ENCODE measurements at regions not wholly inside any gene's neighbourhood (a gene's known extent, or its start where the extent isn't known, plus 50 kb on each side); places are given as distances from the start of the nearest gene placed in this dataset.

DNA sequence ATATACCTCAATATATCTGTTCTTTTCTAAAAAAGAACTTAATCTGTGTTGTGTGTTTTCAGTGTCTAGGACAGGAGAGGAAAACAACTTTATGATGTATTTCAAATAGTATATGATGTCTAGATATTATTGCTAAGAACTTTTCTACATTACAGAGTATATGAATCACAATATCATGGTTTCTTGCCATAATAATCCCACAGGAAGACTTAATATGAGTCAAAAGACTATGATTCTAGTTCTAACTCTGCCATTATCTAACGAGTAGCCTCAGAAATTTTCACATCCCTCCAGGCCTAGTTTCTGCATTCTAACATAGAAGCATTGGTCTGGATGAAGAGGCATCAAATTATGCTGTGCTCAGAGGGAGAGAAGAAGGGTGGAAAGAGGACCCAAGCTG, 107.7 kb upstream of the SPRED1 start:
- H3K9me3 ChIP-seq, result no peaks in the 10 kb centered on the region
- TF ChIP-seq POLR2A (IDR thresholded peaks at IDR 0.05), result no peak
- TF ChIP-seq, protein P1, sequence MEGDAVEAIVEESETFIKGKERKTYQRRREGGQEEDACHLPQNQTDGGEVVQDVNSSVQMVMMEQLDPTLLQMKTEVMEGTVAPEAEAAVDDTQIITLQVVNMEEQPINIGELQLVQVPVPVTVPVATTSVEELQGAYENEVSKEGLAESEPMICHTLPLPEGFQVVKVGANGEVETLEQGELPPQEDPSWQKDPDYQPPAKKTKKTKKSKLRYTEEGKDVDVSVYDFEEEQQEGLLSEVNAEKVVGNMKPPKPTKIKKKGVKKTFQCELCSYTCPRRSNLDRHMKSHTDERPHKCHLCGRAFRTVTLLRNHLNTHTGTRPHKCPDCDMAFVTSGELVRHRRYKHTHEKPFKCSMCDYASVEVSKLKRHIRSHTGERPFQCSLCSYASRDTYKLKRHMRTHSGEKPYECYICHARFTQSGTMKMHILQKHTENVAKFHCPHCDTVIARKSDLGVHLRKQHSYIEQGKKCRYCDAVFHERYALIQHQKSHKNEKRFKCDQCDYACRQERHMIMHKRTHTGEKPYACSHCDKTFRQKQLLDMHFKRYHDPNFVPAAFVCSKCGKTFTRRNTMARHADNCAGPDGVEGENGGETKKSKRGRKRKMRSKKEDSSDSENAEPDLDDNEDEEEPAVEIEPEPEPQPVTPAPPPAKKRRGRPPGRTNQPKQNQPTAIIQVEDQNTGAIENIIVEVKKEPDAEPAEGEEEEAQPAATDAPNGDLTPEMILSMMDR (IDR thresholded peaks at IDR 0.05), result no peak
- no peak for TF ChIP-seq POLR2AphosphoS5 (IDR thresholded peaks at IDR 0.05)
- TF ChIP-seq EP300 (IDR thresholded peaks at IDR 0.05), result no peak
- no peaks in the 10 kb centered on the region for H3K27me3 ChIP-seq
- no peak overlapping the region for H3K27ac ChIP-seq
- no peak for DNase-seq (ENCODE audit: low spot score in 2 of 2)
- H3K36me3 ChIP-seq, result no peaks in the 10 kb centered on the region
- H3K4me3 ChIP-seq, result no peak overlapping the region
- WGBS, result 88% methylated on average over 1 of the region's 1 CpG
- no peaks in the 10 kb centered on the region for H3K4me1 ChIP-seq

DNA sequence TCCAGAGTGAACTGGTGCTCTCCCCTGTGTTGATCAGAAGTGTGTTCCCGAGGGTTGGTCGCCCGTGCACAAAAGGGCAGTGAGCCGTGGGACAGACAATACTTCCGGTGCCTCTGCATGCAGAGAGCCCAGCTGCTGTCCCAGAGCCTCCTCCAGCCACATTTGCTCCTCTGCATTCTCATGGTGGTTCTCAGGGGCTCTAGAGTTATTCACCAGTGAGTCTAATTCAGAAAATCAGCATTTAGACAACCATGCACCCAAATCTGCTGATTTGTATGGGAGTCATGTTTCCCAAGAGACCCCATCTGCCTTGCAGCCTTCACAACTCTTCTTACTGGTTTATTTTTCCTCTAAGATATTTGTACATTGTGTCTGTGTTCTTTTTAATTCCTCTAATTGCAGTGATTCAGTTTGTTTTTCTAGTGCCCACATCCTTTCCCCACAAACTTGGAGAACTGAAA, 107.0 kb upstream of the SPRED1 start:
- Histone ChIP-seq H3K4me1 (no peaks in the 10 kb centered on the region), H3K27me3 (no peaks in the 10 kb centered on the region), H3K36me3 (no peaks in the 10 kb centered on the region), H3K9me3 (peaks cover 7% of the 10 kb centered on the region), H3K27ac (no peak overlapping the region), H3K4me3 (no peak overlapping the region)
- no peak for TF ChIP-seq POLR2A (IDR thresholded peaks at IDR 0.05)
- TF ChIP-seq, protein P1 (IDR thresholded peaks at IDR 0.05), result no peak
- TF ChIP-seq POLR2AphosphoS5 (IDR thresholded peaks at IDR 0.05), result no peak
- no peak for TF ChIP-seq EP300 (IDR thresholded peaks at IDR 0.05)
- DNase-seq (ENCODE audit: low spot score in 2 of 2), result no peak
- WGBS, result 81% methylated on average over 5 of the region's 5 CpGs

DNA sequence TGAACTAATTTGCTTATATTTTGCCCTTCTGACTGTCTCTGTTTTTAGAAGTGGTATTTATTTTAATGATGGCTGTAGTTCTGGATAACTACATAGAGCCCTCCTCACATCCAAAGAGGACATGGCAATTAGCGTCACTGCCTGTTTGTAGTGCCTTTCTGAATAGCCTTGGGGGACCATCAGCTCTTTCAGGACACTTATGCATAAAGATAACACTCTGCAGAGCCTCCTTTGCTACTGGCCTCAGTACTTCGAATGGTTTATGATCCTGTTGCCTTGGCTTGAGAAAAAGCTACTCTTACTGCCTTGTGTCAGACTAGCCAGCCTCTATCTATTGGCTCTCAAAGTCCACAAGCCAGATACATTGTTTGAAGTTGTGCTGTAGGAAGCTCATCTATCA, 105.4 kb upstream of the SPRED1 start:
- 67% methylated on average over 2 of the region's 2 CpGs for WGBS
- TF ChIP-seq EP300 (IDR thresholded peaks at IDR 0.05) (no peak), POLR2AphosphoS5 (IDR thresholded peaks at IDR 0.05) (no peak), POLR2A (IDR thresholded peaks at IDR 0.05) (no peak)
- TF ChIP-seq, protein P1 (IDR thresholded peaks at IDR 0.05), result no peak
- H3K4me1 ChIP-seq, result no peaks in the 10 kb centered on the region

DNA sequence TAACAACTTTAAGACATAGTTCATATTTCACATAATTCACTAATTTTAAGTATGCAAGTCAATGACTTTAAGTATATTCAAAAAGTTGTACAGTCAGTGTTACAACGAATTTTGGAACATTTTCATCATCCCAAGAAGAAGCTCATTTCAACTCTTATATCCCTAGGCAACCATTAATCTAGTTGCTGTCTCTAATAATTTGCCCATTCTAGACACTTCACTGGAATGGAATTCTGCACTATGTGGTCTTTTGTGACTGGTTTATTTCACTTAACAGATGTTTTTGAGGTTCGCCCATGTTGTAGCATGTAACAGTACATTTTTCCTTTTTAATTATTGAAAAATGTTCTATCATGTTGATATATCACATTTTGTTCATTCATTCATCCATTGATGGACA, 104.2 kb upstream of the SPRED1 start:
- no peak for TF ChIP-seq POLR2A (IDR thresholded peaks at IDR 0.05)
- TF ChIP-seq, protein P1 (IDR thresholded peaks at IDR 0.05), result no peak
- no peak for TF ChIP-seq EP300 (IDR thresholded peaks at IDR 0.05)
- no peak for TF ChIP-seq POLR2AphosphoS5 (IDR thresholded peaks at IDR 0.05)

More for the DNA sequence above, 105.4 kb upstream of the SPRED1 start:
- no peak for DNase-seq (ENCODE audit: low spot score in 2 of 2)
- no peak overlapping the region for H3K27ac ChIP-seq
- no peaks in the 10 kb centered on the region for H3K36me3 ChIP-seq
- H3K9me3 ChIP-seq, result peaks cover 9% of the 10 kb centered on the region
- H3K4me3 ChIP-seq, result no peak overlapping the region
- H3K27me3 ChIP-seq, result no peaks in the 10 kb centered on the region

DNA sequence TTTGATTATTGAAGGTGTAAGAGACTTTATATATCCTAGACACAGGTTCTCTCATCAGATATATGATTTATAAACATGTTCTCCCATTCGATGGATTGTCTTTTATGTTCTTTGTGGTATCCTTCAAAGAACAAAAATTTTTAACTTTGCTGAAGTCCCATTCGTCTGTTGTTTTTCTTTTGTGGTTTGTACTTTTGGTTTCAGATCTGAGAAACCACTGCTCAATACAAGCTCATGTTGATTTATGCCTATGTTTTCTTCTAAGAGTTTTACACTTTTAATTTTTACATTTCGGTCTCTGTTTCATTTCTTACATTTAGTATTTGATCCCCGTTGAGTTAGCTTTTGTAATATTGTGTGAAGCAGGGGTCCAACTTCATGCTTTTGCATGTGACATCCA, 103.3 kb upstream of the SPRED1 start:
- Histone ChIP-seq H3K27me3 (no peaks in the 10 kb centered on the region), H3K4me1 (no peaks in the 10 kb centered on the region), H3K9me3 (peaks cover 9% of the 10 kb centered on the region), H3K27ac (no peak overlapping the region), H3K36me3 (no peaks in the 10 kb centered on the region), H3K4me3 (no peak overlapping the region)
- TF ChIP-seq POLR2AphosphoS5 (IDR thresholded peaks at IDR 0.05) (no peak), POLR2A (IDR thresholded peaks at IDR 0.05) (no peak), EP300 (IDR thresholded peaks at IDR 0.05) (no peak)
- TF ChIP-seq, protein P1 (IDR thresholded peaks at IDR 0.05), result no peak
- 76% methylated on average over 4 of the region's 4 CpGs for WGBS
- DNase-seq (ENCODE audit: low spot score in 2 of 2), result no peak

More for the DNA sequence above, 104.2 kb upstream of the SPRED1 start:
- H3K9me3 ChIP-seq, result peaks cover 9% of the 10 kb centered on the region
- no peaks in the 10 kb centered on the region for H3K36me3 ChIP-seq
- H3K4me3 ChIP-seq, result no peak overlapping the region
- WGBS, result 67% methylated on average over 2 of the region's 2 CpGs
- no peak for DNase-seq (ENCODE audit: low spot score in 2 of 2)
- H3K27me3 ChIP-seq, result no peaks in the 10 kb centered on the region
- no peaks in the 10 kb centered on the region for H3K4me1 ChIP-seq
- H3K27ac ChIP-seq, result no peak overlapping the region

Data from suprapubic skin (tissue), 4 donors.